Body of pancreas (tissue), 4 donors: ENCODE measurements at regions not wholly inside any gene's neighbourhood (a gene's known extent, or its start where the extent isn't known, plus 50 kb on each side); places are given as distances from the start of the nearest gene placed in this dataset.

Experiments used
- CTCF ChIP-seq, 7 experiments: fragments of 450-650 bp in 4 of 7; fragments of 200-600 bp in 3 of 7; sonication (generic) in 3 of 7; IDR thresholded peaks; one replicate each; pipeline ENCODE4 v1.5.1; 2016 to 2019; ENCODE audit warnings: antibody characterized with exemption in 7 of 7
- POLR2A ChIP-seq, 3 donors: fragments of 450-650 bp; IDR thresholded peaks; one replicate each; pipeline ENCODE4 v1.6.1; 2016; ENCODE audit warnings: antibody characterized with exemption in 3 of 3, mild to moderate bottlenecking in 2 of 3

GRCh38 chr1:91133248-91133647, 111.4 kb upstream of the ZNF644 start:
- TF ChIP-seq CTCF (IDR thresholded peaks at IDR 0.05) (no peak), POLR2A (IDR thresholded peaks at IDR 0.05) (no peak)
